Neural cell (in vitro differentiated cells): ENCODE measurements at regions not wholly inside any gene's neighbourhood (a gene's known extent, or its start where the extent isn't known, plus 50 kb on each side); places are given as distances from the start of the nearest gene placed in this dataset.

Experiments used
- CTCF ChIP-seq: fragments of 450-650 bp; IDR thresholded peaks from 2 replicates; pipeline ENCODE4 v1.5.1; 2014; ENCODE audit warnings: antibody characterized with exemption, mild to moderate bottlenecking, moderate library complexity; ENCODE audit not compliant: poor library complexity, severe bottlenecking
- POLR2AphosphoS5 ChIP-seq: IDR thresholded peaks from 2 replicates; pipeline ENCODE4 v1.6.1; 2012
- SMC3 ChIP-seq: fragments of 450-650 bp; conservative IDR thresholded peaks from 2 replicates; pipeline ENCODE4 v1.6.1; 2014; ENCODE audit warnings: antibody characterized with exemption, mild to moderate bottlenecking, moderate library complexity; ENCODE audit not compliant: poor library complexity

- TF ChIP-seq POLR2AphosphoS5 (no peak), CTCF (no peak), SMC3 (no peak)
Measured at GRCh38 chr20:58106143-58106750, 122.2 kb downstream of the ANKRD60 start.
